ENCODE measurements at regions not wholly inside any gene's neighbourhood (a gene's known extent, or its start where the extent isn't known, plus 50 kb on each side); places are given as distances from the start of the nearest gene placed in this dataset.

DNA sequence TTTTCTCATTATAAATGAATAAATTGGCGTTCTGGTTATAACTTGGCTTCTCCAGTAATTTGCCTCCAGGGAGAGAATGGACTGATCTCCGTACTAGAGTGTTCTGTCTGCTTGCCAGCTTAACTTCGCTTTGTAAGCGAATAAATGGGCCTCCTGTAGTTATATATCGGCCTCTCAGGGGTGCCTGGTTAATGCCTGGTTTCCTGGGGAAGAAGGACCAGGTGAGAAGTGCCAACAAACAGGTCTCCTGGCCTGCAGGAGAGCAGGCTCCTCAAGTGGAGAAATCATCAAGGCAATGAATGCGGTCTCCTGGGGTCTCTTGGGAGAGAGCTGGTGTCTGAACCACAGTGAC lies 107.4 kb upstream of the SERBP1 start:
- DNase-seq (ENCODE audit: low read depth in 2 of 2), result no peak
- H3K4me3 ChIP-seq (replicated peaks in 1 of 2; ENCODE audit: low read depth in 2 of 2, low read length in 2 of 2), result no peak overlapping the region
- TF ChIP-seq, protein P1, sequence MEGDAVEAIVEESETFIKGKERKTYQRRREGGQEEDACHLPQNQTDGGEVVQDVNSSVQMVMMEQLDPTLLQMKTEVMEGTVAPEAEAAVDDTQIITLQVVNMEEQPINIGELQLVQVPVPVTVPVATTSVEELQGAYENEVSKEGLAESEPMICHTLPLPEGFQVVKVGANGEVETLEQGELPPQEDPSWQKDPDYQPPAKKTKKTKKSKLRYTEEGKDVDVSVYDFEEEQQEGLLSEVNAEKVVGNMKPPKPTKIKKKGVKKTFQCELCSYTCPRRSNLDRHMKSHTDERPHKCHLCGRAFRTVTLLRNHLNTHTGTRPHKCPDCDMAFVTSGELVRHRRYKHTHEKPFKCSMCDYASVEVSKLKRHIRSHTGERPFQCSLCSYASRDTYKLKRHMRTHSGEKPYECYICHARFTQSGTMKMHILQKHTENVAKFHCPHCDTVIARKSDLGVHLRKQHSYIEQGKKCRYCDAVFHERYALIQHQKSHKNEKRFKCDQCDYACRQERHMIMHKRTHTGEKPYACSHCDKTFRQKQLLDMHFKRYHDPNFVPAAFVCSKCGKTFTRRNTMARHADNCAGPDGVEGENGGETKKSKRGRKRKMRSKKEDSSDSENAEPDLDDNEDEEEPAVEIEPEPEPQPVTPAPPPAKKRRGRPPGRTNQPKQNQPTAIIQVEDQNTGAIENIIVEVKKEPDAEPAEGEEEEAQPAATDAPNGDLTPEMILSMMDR (IDR thresholded peaks at IDR 0.05; ENCODE audit: low read depth, low read length), result no peak

DNA sequence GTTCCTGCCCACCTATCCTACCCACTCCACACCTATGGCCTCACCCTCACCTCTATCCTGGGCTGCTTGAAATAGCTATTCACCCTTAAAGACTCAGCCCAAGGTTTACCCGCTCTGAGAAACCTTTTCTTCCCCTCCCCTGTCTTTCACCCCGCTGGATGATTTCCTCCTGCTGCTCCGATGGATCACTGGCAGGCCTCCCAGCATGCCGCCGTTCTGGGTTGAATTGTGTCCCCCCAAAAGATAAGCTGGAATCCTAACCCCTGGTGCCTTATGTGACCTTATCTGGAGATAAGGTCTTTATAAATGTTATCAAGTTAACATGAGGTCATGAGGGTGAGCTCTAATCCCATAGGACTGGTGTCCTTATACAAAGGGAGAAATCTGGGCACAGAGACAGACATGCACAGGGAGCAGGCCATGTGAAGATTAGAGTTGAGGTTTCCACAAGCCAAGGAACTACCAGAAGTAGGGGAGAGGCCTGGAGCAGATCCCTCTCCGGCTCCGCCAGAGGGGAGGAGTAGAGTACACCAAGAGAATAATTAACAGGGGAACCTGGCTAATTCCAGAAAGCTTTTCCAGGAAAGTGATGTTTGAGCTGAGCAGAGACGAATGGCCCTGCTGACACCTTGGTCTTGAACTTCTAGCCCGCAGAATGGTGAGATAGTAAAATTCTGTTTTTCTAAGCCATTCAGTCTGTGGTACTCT lies 110.0 kb upstream of the SERBP1 start:
- DNase-seq (ENCODE audit: low read depth in 2 of 2), result no peak
- TF ChIP-seq, protein P1 (IDR thresholded peaks at IDR 0.05; ENCODE audit: low read depth, low read length), result no peak
- H3K4me3 ChIP-seq (replicated peaks in 1 of 2; ENCODE audit: low read depth in 2 of 2, low read length in 2 of 2), result no peak overlapping the region

GRCh38 chr1:67540733-67541125 lies 110.5 kb upstream of the SERBP1 start:
- no peak overlapping the region for H3K4me3 ChIP-seq (replicated peaks in 1 of 2; ENCODE audit: low read depth in 2 of 2, low read length in 2 of 2)
- TF ChIP-seq, protein P1 (IDR thresholded peaks at IDR 0.05; ENCODE audit: low read depth, low read length), result no peak
- peak in 1 of 2 donors; percentile 48 for DNase-seq (ENCODE audit: low read depth in 2 of 2)

DNA sequence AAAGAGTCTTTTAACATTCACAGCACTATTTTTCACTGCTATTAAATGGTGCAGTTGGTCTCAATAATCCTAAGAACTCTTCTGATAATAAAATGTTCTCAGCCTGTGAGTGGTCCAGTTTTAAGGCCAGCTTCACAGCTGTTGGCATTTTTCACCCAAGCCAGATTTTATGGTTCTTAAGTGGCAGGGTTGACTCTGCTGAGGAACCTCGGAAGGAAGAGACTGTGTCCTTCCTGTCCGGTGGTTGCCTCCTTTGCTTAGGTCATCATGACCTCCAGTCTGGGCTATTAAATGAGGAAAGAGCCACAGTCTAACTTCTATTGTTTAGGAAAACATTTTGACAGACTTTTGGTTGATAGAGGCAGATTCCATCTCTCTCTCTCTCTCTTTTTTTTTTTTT lies 112.5 kb upstream of the SERBP1 start:
- no peak overlapping the region for H3K4me3 ChIP-seq (replicated peaks in 1 of 2; ENCODE audit: low read depth in 2 of 2, low read length in 2 of 2)
- no peak for DNase-seq (ENCODE audit: low read depth in 2 of 2)
- TF ChIP-seq, protein P1 (IDR thresholded peaks at IDR 0.05; ENCODE audit: low read depth, low read length), result no peak

GRCh38 chr1:67544921-67545320 lies 114.7 kb upstream of the SERBP1 start:
- H3K4me3 ChIP-seq (replicated peaks in 1 of 2; ENCODE audit: low read depth in 2 of 2, low read length in 2 of 2), result no peak overlapping the region
- TF ChIP-seq, protein P1 (IDR thresholded peaks at IDR 0.05; ENCODE audit: low read depth, low read length), result no peak
- DNase-seq (ENCODE audit: low read depth in 2 of 2), result no peak

DNA sequence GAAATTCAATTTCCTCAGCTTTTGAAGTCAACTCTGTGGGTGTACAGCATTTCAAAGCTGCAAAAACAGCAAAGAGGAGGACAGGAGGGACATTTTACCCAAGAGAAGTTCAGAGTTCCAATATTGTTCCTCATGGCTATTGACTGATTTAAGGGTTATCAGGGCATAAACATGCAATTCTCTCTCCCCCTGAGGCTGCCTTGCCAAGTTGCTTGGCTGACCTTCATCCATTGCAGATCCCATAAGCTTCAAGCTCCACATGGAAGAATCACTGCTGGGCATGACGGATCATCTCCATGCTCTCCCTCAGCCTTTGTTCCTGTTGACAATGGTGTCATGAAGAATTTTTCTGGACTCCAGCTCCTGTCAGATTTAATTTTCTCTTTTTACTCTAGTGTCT lies 115.2 kb upstream of the SERBP1 start:
- TF ChIP-seq, protein P1 (IDR thresholded peaks at IDR 0.05; ENCODE audit: low read depth, low read length), result no peak
- H3K4me3 ChIP-seq (replicated peaks in 1 of 2; ENCODE audit: low read depth in 2 of 2, low read length in 2 of 2), result no peak overlapping the region
- DNase-seq (ENCODE audit: low read depth in 2 of 2), result no peak

GRCh38 chr1:67551375-67551774 lies 121.2 kb upstream of the SERBP1 start:
- TF ChIP-seq, protein P1 (IDR thresholded peaks at IDR 0.05; ENCODE audit: low read depth, low read length), result no peak
- no peak for DNase-seq (ENCODE audit: low read depth in 2 of 2)

More at GRCh38 chr1:67551375-67551774, 121.2 kb upstream of the SERBP1 start:
- no peak overlapping the region for H3K4me3 ChIP-seq (replicated peaks in 1 of 2; ENCODE audit: low read depth in 2 of 2, low read length in 2 of 2)

Measured in cardiac fibroblast (primary cell).